GM21360 (cell line): ENCODE measurements at regions not wholly inside any gene's neighbourhood (a gene's known extent, or its start where the extent isn't known, plus 50 kb on each side); places are given as distances from the start of the nearest gene placed in this dataset.
"Not testable (repeated sequence)": the region's sequence is repeated elsewhere in the genome, so short reads cannot be mapped to it uniquely, and the experiment has no call there.

ENCODE experiments used
- ATAC-seq: cut with Tn5 transposase; IDR thresholded peaks from one replicate; pipeline ENCODE4 v1.9.1; 2021; ENCODE audit warnings: mild to moderate bottlenecking, moderate library complexity; ENCODE audit not compliant: unreplicated experiment

- no peak for ATAC-seq
Observed at GRCh38 chr12:86530996-86531655, 274.9 kb upstream of the MGAT4C start.

DNA sequence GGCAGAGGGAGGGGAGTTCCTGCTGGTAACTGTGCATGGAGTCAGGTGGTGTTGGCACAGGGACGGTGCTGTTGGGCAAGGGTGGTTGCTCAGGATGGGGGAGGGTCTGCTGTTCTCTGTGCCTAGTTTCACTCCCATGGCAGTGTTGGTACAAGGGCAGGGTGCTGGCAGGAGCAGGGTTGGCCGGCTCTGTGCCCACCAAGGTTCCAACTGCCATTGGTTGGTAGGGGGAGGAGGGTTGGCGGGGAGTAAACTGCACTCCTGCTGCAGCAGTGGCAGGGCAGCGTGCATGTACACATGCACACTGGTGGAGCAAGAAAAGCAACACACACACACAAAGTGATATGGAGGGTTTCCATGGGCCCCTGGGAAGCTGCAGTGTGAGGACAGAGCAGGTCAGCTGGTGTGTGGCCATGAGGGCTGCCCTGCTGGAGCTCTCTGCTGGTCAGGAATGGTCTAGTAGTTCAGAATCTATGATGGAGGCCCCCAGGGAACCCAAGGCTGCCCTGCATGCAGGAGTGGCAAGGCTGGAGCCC lies 269.9 kb upstream of the MGAT4C start:
- ATAC-seq: no peak

- ATAC-seq: no peak
Observed at GRCh38 chr12:86523844-86524243, 267.7 kb upstream of the MGAT4C start.

DNA sequence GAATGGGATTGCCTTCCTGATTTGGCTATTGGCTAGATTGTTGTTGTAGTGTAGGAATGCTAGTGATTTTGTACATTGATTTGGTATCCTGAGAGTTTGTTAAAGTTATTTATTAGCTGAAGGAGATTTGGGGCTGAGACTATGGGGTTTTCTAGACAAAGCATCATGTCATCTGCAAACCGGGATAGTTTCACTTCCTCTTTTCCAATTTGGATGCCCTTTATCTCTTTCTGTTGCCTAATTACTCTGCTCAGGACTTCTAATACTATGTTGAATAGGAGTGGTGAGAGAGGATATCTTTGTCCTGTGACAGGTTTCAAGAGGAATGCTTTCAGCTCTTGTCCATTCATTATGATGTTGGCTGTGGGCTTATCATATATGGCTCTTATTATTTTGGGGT lies 265.7 kb upstream of the MGAT4C start:
- no peak for ATAC-seq

- ATAC-seq: peak; percentile 15
Observed at GRCh38 chr12:86513226-86513625, 257.0 kb upstream of the MGAT4C start.

GRCh38 chr12:86496595-86496994 lies 240.4 kb upstream of the MGAT4C start:
- ATAC-seq: no peak

DNA sequence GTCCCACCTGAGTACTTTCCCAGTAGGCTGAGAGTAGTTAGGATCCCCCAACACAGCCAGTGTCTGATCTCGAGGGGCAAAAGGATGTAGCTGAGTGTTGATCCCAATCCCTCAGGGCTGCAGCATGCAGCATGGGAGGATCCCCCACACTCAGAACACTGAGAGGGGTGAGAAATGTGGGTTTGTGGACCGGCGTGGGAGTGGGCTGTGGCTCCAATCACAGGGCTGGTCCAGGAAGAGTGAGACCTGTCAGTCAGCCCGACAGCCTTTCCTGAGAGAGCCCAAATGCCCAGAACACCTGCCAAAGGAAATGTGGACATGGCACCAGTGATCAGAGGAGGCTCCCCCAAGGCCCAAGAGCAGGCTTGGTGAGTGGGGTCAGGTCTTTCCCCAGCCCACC lies 228.3 kb upstream of the MGAT4C start:
- no peak for ATAC-seq

DNA sequence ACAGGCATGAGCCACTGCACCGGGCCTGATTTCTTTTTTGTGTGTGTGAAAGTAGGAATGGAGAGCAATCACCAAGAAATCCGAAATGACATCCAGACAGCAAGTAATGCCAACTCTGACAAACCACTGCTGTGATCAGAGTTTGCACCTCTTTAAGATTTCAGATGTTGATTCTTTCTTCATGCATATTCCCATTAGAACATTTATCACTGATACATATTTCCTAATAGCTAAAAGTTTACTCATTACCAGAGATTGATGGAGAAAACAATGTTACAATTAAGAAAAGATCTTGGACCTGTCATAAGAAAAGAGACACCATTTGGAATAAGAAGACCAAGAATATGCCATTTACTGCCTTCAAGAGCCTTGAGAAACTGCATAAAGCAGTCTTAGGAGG lies 217.0 kb upstream of the MGAT4C start:
- no peak for ATAC-seq

GRCh38 chr12:86456776-86457175 lies 200.6 kb upstream of the MGAT4C start:
- ATAC-seq: no peak

- ATAC-seq: no peak
Observed at GRCh38 chr12:86456241-86456640, 200.1 kb upstream of the MGAT4C start.

DNA sequence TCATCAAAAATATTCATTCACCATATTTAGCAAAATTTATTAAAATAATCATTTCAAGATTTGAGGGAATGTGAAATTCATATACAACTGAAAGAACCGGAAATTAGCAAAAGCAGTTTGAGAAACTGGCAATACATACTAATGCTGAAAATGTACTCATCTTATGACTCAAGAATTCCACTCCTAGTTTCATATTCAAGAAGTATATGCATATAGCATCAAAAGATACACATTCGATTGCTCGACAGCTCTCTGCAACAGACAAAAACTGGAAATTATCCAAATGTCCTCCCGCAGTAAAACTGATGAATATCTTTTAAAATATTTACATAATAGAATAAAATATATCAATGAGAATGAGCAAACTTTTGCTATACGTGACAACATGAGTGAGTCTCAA lies 189.2 kb upstream of the MGAT4C start:
- ATAC-seq: no peak

DNA sequence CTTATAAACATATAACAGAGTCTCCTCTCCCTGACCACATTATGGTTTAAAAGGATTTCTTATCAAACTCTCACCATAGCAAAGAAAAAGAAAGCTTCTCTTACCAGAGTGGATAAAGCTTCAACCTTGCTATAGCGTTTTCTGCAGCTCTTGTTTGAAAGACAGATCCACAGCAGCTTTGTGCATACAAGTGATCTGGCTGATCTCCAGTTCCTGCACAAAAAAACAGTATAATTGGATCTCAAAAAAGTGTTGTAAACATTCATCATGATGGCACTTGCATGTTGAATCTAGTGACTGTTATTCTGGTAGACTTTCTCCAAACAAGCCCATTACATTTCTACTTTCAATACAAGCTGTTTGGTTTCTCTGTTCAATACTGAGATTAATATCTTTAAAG lies 178.9 kb upstream of the MGAT4C start:
- no peak for ATAC-seq

DNA sequence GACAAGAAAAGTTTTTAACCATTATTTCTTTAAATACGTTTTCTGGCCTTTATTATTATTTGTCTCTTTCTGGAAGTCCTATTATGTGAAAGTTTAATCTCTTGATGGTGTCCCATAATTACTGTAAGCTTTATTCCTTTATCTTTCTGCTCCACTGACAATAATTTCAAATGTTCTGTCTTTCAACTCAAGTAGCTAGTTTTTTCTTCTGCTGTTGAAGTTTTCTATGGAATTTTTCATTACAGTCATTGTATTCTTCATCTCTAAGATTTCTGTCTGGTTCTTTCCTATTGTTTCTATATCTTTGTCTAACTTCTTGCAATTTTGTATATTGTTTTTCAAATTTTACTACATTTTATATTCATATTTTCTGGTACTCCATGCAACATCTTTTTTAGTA lies 173.6 kb upstream of the MGAT4C start:
- ATAC-seq: no peak

DNA sequence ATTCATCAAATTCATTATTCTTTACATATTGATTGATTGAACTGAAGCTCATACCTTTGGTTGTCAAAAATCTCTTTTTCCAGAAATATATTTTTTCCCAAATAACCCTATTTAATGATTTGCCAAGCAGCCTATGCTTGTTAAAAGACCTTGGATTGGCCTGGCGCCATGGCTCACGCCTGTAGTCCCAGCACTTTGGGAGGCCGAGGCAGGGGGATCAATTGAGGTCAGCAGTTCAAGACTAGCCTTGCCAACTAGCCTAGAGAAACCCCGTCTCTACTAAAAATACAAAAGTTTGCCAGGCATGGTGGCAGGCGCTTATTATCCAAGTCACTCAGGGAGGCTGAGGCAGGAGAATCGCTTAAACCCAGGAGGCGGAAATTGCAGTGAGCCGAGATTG lies 165.1 kb upstream of the MGAT4C start:
- no peak for ATAC-seq

- ATAC-seq: no peak
Observed at GRCh38 chr12:86414201-86414600, 158.0 kb upstream of the MGAT4C start.

DNA sequence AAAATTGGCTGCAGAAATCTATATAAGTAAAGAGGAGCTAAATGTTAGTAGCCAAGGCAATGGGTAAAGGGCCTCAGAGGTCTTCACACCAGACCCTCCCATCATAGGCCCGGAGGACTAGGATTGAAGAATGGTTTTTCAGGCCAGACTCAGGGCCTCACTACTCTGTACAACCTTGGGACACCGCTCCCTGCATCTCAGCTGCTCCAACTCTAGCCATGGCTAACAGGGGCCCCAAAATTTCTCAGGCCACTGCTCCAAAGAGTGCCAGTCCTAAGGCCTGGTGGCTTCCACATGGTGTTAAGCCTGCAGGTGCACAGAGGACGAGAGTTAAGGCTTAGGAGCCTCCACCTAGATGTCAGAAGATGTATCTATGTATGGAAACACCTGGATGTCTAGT lies 155.5 kb upstream of the MGAT4C start:
- ATAC-seq: no peak

GRCh38 chr12:86407620-86408208 lies 151.5 kb upstream of the MGAT4C start:
- no peak for ATAC-seq

DNA sequence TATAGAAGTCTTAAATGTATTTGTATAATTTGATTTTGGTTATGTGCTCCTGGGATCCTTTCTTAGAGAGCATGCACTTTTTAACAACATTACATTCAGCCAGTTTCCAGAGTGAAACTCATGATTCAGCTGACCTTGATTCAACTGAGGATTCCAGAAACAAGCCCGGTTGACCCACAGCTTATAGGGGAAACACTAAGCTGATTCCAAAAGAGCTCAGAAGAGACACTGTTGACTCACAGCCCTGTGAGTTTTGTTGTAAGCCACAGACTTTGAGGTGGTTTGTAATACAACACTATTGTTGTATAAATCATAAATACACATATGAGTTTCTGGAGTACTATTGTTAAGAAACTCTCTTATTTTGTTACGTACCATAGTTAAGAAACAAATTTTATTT lies 133.8 kb upstream of the MGAT4C start:
- ATAC-seq: no peak

- no peak for ATAC-seq
Observed at GRCh38 chr12:86387591-86388145, 131.5 kb upstream of the MGAT4C start.

GRCh38 chr12:86383759-86384158 lies 127.6 kb upstream of the MGAT4C start:
- ATAC-seq: not testable (repeated sequence)

DNA sequence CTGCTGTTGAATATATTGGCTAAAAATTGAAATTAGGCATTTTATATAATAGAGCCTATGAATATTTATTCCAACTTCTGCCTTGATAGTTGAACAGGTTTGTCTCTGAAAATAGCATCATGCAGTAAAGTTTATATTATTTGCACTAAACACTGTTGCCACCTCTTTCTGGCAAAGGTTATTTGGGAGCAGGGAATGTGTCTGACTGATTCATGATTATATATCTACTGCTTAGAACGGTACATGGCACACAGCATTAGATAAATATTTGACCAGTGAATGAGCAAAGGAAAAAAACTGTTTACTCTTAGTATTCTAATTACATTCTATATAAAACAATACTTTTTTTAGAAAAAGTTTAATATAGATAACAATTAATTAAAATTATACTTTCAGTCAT lies 123.1 kb upstream of the MGAT4C start:
- no peak for ATAC-seq

GRCh38 chr12:86376052-86376451 lies 119.9 kb upstream of the MGAT4C start:
- ATAC-seq: no peak
